ENCODE measurements at regions not wholly inside any gene's neighbourhood (a gene's known extent, or its start where the extent isn't known, plus 50 kb on each side); places are given as distances from the start of the nearest gene placed in this dataset.

DNA sequence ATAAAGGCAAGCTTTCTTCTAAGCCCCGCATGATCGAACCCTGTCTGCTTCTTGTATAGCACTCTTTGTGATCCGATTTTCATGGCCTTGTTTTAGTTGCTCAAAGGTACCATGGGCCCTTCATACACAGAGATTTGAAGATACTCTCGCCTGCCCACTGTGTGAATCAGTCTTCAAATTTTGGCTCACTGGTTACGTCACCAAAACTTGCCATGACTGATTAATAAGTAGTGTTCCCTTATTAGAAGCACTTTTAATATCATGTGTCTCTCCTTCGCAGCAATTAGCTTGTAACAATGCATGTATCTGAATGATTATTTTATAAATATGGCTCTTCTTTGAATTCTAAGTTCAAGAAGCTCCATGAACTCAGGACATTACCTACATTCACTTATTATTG lies 880.5 kb downstream of the STPG2 start:
- TF ChIP-seq, protein P1, sequence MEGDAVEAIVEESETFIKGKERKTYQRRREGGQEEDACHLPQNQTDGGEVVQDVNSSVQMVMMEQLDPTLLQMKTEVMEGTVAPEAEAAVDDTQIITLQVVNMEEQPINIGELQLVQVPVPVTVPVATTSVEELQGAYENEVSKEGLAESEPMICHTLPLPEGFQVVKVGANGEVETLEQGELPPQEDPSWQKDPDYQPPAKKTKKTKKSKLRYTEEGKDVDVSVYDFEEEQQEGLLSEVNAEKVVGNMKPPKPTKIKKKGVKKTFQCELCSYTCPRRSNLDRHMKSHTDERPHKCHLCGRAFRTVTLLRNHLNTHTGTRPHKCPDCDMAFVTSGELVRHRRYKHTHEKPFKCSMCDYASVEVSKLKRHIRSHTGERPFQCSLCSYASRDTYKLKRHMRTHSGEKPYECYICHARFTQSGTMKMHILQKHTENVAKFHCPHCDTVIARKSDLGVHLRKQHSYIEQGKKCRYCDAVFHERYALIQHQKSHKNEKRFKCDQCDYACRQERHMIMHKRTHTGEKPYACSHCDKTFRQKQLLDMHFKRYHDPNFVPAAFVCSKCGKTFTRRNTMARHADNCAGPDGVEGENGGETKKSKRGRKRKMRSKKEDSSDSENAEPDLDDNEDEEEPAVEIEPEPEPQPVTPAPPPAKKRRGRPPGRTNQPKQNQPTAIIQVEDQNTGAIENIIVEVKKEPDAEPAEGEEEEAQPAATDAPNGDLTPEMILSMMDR (IDR thresholded peaks at IDR 0.05), result no peak
- no peak for TF ChIP-seq POLR2A (IDR thresholded peaks at IDR 0.05)
